ENCODE measurements at regions not wholly inside any gene's neighbourhood (a gene's known extent, or its start where the extent isn't known, plus 50 kb on each side); places are given as distances from the start of the nearest gene placed in this dataset.

GRCh38 chr10:55311848-55312635, 511.0 kb upstream of the PCDH15 start:
- TF ChIP-seq CTCF (IDR thresholded peaks at IDR 0.05; ENCODE audit: poor library complexity, severe bottlenecking): no peak
- no peak for TF ChIP-seq SMC3 (conservative IDR thresholded peaks at IDR 0.05; ENCODE audit: poor library complexity)
- TF ChIP-seq REST (IDR thresholded peaks at IDR 0.05; ENCODE audit: borderline replicate concordance): no peak
- TF ChIP-seq EZH2 (IDR thresholded peaks at IDR 0.05; ENCODE audit: borderline replicate concordance, insufficient read depth, low read length, poor library complexity, severe bottlenecking): no peak
- TF ChIP-seq EP300 (conservative IDR thresholded peaks at IDR 0.05; ENCODE audit: poor library complexity, severe bottlenecking): no peak
- no peak for TF ChIP-seq RAD21 (conservative IDR thresholded peaks at IDR 0.05)
- TF ChIP-seq POLR2AphosphoS5 (IDR thresholded peaks at IDR 0.05): no peak

Data from neural cell (in vitro differentiated cells).